HG03066 (cell line): ENCODE measurements at regions not wholly inside any gene's neighbourhood (a gene's known extent, or its start where the extent isn't known, plus 50 kb on each side); places are given as distances from the start of the nearest gene placed in this dataset.
"Not testable (repeated sequence)": the region's sequence is repeated elsewhere in the genome, so short reads cannot be mapped to it uniquely, and the experiment has no call there.

Experiments used
- ATAC-seq: cut with Tn5 transposase; IDR thresholded peaks from one replicate; pipeline ENCODE4 v1.9.1; 2021; ENCODE audit warnings: low read depth; ENCODE audit not compliant: unreplicated experiment

DNA sequence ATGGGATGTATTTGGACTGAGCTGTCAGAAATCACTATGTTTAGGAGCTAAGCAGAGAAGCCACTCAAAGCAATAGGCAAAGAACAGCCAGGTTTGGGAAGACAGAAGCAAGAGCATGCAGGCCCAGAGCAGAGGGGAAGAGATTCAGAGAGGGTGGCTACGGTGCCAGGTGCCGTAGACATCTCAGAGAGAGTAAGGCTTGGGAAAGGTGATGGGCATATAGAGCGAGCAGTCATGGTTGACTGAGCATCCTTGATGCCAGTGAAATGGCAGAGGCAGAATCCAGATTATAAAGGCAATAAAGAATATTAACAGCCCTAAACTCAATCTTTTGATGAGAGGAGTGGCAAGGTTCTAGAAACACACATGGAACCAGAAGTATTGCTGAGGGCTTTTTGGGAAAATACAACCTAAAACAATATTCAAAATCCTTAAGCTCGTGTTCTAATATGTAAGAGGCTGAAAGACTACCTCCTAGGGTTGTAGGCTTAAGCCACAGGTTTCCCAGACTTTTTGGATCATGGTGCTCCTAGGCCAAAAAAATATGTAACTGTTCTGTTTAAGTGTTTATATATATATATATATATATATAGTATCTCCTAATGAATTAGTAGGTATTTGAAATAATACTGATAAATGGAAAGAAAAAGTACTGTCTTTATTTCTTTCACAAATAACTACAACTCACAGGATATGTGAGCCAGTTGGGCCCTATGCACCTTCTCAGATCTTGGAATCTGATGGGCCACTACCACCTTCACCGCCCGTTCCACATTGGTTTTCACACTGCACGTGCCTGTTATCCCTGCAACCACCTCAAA, 113.3 kb downstream of the MYCN start:
- ATAC-seq, result no peak

DNA sequence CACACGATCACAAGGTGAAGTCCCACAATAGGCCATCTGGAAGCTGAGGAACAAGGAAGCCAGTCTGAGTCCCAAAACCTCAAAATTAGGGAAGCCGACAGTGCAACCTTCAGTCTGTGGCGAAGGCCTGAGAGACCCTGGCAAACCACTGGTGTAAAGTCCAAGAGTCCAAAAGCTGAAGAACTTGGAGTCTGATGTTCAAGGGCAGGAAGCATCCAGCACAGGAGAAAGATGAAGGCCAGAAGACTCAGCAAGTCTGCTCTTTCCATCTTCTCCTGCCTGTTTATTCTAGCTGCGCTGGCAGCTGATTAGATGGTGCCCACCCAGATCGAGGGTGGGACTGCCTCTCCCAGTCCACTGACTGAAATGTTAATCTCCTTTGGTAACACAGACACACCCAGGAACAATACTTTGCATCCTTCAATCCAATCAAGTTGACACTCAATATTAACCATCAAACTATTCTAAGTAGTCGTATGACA, 112.3 kb downstream of the MYCN start:
- ATAC-seq, result not testable (repeated sequence)

DNA sequence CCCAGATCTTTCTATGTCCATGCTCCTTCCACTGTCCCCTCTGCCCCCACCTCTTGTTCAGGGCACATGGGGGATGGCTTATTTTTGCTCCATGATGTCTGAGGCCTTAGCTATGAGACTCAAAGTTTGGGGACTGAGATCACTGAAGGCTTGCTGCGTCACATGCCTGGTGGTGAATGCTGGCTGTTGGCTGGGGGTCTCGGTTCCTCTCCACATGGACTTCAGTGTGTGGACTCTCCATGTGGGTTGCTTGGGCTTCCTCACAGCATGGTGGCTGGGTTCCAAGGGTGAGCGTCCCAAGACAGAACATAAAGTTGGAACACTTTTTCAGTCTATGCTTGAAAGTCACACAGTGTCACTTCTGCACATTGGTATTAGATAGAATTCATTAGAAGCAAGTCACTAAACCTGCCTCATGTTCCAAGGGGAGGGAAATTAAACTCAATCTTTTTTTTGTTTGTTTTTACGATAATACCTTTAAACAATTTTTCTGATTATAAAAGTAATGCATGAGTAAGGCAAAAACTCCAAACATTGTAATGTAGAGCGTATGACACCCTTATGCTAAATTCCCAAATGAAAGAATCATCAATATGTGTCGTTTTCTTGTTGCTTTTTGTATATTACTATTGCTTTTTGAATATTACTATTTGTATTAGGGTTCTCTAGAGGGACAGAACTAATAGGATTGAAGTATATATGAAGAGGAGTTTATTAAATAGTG, 111.7 kb downstream of the MYCN start:
- no peak for ATAC-seq

DNA sequence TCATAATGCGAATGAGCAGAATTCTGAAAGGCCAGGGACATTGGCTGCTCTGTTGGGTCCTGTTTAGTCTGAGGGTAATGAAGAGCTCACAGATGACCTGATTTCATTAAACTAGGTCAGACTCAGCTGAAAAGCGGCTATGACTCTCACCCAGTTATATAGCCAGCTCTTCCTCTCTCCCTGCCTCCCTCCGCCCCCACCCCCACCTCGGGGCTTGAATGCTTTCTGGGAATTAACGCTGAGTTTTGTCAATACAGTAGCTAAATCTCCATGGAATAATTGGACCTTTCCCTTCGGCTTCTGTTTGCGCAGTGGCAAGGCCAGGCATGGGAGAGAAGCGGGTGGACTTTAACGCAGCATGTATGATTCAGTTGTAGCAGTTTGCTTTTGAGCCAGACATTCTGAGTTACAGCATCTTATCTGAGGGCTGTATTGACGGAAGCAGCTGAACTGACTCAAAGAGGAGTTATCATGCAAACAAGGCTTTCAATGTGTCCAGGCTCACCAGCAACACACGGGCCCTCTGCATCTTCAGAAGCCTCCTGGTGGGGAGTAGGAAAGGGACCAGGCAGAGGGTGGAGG, 110.6 kb downstream of the MYCN start:
- no peak for ATAC-seq

DNA sequence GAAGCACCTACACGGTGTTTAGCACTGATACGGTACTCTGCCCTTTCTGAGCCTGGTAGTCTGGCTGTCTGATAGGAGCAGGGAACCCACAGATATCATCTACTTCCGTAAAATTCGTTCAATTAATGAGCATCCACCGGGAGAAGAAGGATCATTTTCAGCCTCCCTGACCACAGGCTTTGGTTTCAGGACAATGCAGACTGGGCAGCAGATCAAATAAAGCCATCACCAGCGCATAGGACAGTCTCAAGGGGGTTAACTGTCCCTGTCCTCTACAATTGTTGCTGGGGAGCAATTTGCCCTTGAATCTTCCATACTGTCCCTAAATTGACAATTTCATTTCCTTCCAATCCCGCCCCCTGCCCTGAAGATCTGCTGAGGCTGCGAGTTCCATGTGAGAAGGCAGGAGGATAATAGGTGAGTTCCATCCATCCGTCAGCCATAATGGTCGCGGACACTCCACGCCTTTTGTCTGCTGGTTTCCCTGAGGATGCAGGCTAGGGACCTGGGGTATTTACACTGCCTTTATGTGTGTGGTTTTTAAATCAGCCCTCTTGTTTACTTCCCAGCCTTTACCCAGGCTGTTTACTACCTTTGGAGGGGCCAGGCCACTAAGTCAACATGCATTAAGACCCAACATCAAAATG, 110.0 kb downstream of the MYCN start:
- no peak for ATAC-seq

DNA sequence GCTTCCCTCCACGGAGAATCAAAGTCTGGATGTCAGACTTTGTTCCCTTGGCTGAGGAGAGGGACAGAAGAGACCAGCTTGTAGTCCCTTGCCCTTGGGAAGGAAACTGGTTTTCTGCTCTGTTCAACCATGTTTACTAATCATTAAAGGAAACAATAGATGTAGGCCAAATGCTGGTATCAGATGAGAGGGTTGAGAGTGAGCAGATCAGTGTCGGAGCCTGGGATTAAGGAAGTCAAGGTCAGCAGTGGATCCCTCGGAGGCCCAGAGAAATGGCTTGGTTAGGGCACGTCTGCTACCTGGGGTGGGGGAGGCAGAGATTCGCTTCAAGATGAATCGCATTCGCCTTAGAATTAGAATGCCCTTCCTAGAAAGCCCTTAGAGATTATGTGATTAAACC, 109.1 kb downstream of the MYCN start:
- ATAC-seq, result no peak

GRCh38 chr2:16048466-16048865, 108.1 kb downstream of the MYCN start:
- no peak for ATAC-seq

GRCh38 chr2:16047701-16048100, 107.4 kb downstream of the MYCN start:
- no peak for ATAC-seq

- ATAC-seq, result no peak
Observed at GRCh38 chr2:16046649-16047048, 106.3 kb downstream of the MYCN start.

- no peak for ATAC-seq
Observed at GRCh38 chr2:16045653-16046352, 105.5 kb downstream of the MYCN start.

- ATAC-seq, result no peak
Observed at GRCh38 chr2:16044946-16045456, 104.7 kb downstream of the MYCN start.

DNA sequence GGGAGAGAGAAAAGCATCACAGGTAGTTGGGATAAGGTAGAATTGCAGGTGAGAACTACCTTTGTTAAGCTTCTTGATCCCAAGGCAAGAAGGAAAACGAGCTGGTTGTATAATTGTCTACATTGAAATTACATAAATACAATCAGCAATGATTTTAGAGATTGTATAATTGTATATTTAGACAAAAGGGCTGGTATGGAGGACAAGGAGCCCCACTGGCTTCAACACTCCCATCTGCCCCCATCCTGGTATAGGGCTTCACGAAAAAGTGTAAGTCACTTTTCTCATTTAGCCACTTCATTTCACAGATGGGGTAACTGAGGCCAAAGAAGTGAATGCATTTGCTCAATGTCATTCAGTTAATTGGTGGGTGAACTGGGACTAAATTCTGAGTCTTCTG, 103.3 kb downstream of the MYCN start:
- no peak for ATAC-seq

- no peak for ATAC-seq
Observed at GRCh38 chr2:16043192-16043591, 102.8 kb downstream of the MYCN start.

- no peak for ATAC-seq
Observed at GRCh38 chr2:16042201-16042700, 101.9 kb downstream of the MYCN start.

DNA sequence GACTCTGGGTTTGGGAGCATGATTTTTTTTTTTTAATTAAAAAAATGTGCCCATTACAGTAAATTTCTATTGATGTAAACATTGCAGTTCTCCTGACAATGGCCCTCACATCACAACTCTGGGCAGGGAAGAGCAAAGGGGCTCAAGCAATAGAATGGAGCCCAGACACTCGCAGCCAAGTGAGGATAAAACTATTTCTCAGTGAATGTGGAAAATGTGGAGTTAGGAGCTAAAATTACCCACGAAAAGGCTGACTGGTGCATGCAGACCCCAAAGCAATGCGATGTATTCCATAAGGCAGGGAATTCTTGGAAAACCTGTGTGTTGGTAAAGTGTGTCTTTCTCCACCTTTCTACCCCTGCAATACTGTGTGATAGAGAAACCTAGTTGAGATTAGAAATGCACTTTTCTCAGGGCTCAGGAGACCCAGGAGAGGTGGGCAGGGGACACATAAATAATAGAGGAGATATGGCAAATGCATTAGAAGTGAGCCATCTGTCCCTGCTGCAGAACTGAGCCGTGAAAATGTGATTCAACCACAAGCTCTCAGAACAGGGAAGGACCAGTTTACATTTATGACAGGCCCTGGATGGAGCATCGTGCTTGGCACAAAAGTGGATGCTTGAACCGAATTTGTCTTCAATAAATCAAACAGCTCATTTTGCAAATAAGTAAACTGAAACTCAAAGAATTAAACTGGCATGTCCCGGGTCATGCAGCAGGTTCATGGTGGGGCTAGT, 100.1 kb downstream of the MYCN start:
- no peak for ATAC-seq

DNA sequence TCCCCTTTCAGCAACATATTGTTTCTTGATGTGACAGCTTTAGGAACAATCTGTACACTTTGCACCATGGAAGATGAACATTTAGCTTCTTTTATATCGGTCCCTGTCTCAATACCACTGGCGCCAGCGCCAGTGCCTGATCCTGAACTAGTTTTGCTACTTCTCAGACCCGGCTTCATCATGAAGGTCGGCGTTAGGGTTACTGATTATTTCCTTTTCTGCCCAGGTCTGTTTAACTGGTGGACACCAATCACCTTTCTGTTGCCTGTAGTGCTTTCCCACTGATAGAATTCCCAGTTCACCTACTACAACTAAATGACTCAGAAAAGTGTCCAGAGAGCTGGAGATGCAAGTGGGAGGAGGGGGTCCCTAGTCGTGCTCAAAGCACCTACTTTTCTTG, 99.5 kb downstream of the MYCN start:
- no peak for ATAC-seq

DNA sequence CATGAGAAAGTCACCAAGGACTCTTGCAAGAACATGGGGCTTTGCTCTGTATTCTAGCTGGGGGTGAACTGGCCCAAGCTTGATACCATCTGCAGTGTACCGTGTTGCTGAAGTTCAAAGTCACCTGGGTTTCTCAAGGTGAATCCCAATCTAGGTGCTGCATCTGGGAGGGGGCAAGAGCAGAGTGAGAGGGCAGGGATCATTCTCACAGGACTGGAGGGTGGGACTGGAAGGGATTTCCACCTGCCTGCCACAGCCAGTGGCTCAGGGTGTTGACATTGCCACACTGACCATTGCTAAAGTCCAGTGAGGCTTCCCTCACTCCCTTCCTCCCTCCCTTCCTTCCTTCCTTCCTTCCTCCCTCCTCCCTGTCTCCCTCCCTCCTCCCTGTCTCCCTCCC, 98.7 kb downstream of the MYCN start:
- ATAC-seq, result no peak

DNA sequence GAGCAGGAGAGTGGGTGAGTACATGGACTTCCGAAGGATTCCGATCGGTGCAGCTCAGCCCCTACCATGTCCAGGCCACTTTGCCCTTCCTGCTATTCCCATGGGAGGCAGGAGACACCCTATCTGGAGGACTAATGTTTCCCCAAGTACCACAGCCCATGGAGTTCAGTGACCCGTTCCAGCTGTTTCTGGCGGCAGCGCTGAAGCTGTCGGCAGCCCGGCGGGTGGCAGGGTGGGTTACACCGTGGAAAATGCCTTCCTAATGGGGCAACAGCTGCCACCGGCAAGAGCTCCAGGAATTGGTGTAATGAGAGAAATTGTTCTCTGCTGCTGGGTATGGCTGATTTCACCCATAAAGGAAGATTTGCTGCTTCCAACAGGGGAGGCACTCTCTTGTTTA, 98.3 kb downstream of the MYCN start:
- no peak for ATAC-seq

DNA sequence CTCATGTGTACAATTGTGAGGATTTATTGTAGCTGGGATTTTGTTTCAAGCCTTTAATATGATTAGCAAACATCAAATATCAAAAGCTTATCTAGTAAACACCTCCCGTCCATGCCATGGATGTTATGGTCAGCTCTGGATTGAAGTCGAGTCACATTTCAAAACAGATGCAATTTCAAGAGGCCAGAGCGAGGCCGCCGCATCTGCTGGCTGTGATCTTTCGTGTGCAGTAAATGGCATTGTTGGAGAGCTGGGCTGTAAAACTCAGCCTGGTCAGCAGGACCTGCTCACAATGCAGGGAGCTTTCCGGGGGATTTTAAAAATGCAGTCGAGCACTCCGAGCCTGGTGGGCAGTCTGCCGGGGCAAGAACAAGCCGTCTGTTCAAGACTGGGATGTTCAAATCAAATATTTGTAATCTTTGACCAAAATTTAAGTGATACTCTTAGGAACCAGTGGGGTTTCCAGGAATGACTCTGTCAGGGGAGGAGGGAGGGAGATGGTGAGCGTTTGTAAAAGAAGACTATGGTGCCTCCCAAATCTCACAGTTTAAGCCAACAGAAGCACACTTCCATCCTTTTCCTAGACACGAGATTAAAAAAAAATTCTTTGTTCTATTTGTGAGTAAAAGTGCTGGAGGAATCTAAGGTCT, 97.6 kb downstream of the MYCN start:
- no peak for ATAC-seq
